K562 (cell line): ENCODE measurements at regions not wholly inside any gene's neighbourhood (a gene's known extent, or its start where the extent isn't known, plus 50 kb on each side); places are given as distances from the start of the nearest gene placed in this dataset.
A peak's percentile ranks its signal among the peaks of the same experiment; 100 is the strongest.

Source experiments
- GABPB2 ChIP-seq: fragments of 250-450 bp; sonication (Bioruptor Pico); conservative IDR thresholded peaks from 2 replicates; pipeline ENCODE4 v1.5.1; 2021; ENCODE audit warnings: mild to moderate bottlenecking
- MCM2 ChIP-seq: fragments of 450-650 bp; IDR thresholded peaks from 2 replicates; pipeline ENCODE4 v1.6.1; 2017; ENCODE audit warnings: low read depth, mild to moderate bottlenecking
- RB1 ChIP-seq: fragments of 450-650 bp; IDR thresholded peaks from 2 replicates; pipeline ENCODE4 v1.6.1; 2017; ENCODE audit warnings: low read depth, mild to moderate bottlenecking
- SMAD4 ChIP-seq: fragments of 250-450 bp; sonication (Bioruptor Pico); conservative IDR thresholded peaks from 2 replicates; pipeline ENCODE4 v1.8.0; 2021; ENCODE audit warnings: inconsistent platforms, mild to moderate bottlenecking, moderate library complexity
- ZNF75A ChIP-seq: fragments of 450-650 bp; formaldehyde crosslinking; IDR thresholded peaks from 2 replicates; pipeline ENCODE4 v1.4.0; 2020; ENCODE audit warnings: mild to moderate bottlenecking
- ZNF785 ChIP-seq: fragments of 250-450 bp; sonication (Bioruptor Pico); IDR thresholded peaks from 2 replicates; pipeline ENCODE4 v1.4.0; 2020; ENCODE audit warnings: mild to moderate bottlenecking
- TF ChIP-seq, protein P1 (sequence below): fragments of 450-650 bp; IDR thresholded peaks from 2 replicates; pipeline ENCODE4 v1.6.1; 2016; ENCODE audit warnings: mild to moderate bottlenecking, moderate library complexity
- TF ChIP-seq, protein P2 (sequence below): sonication (generic); formaldehyde crosslinking; IDR thresholded peaks from 2 replicates; pipeline ENCODE4 v1.5.0; 2020; ENCODE audit warnings: missing genetic modification reagents
- TF ChIP-seq, protein P3 (sequence below): sonication (generic); formaldehyde crosslinking; IDR thresholded peaks from 2 replicates; pipeline ENCODE4 v1.8.0; 2023; ENCODE audit warnings: missing genetic modification reagents, mild to moderate bottlenecking, borderline replicate concordance

DNA sequence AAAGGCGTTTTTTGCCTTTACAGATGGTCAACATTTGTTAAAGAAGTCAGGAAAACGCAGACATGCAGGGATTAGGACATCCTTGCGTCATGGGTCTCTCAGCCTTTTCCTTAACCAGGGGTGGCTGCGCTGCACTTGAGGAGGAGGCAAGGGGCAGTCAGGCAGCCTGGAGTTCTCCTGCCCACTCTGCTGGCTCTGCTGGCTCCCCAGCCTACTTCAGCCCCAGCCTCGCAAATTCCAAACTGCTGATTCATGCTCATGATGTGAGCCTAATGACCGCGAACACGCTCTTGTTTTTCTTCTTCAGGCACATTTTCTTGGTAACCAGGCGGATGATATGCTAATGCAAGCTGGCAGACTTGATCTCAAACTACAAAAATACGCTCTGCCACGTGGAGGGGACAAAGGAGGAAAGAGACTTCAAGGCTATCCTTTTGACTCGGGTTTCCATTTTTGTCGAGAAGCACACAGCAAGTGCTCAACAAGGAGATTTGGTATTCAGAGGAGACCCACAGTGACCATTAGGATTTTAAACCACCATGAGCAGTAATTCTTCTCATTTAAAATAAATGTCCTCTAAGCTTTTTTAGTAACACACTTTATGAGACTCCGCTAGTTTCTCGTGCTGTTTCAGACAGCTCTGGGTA, 290.3 kb upstream of the STXBP5 start (continued):
- TF ChIP-seq, protein P1, sequence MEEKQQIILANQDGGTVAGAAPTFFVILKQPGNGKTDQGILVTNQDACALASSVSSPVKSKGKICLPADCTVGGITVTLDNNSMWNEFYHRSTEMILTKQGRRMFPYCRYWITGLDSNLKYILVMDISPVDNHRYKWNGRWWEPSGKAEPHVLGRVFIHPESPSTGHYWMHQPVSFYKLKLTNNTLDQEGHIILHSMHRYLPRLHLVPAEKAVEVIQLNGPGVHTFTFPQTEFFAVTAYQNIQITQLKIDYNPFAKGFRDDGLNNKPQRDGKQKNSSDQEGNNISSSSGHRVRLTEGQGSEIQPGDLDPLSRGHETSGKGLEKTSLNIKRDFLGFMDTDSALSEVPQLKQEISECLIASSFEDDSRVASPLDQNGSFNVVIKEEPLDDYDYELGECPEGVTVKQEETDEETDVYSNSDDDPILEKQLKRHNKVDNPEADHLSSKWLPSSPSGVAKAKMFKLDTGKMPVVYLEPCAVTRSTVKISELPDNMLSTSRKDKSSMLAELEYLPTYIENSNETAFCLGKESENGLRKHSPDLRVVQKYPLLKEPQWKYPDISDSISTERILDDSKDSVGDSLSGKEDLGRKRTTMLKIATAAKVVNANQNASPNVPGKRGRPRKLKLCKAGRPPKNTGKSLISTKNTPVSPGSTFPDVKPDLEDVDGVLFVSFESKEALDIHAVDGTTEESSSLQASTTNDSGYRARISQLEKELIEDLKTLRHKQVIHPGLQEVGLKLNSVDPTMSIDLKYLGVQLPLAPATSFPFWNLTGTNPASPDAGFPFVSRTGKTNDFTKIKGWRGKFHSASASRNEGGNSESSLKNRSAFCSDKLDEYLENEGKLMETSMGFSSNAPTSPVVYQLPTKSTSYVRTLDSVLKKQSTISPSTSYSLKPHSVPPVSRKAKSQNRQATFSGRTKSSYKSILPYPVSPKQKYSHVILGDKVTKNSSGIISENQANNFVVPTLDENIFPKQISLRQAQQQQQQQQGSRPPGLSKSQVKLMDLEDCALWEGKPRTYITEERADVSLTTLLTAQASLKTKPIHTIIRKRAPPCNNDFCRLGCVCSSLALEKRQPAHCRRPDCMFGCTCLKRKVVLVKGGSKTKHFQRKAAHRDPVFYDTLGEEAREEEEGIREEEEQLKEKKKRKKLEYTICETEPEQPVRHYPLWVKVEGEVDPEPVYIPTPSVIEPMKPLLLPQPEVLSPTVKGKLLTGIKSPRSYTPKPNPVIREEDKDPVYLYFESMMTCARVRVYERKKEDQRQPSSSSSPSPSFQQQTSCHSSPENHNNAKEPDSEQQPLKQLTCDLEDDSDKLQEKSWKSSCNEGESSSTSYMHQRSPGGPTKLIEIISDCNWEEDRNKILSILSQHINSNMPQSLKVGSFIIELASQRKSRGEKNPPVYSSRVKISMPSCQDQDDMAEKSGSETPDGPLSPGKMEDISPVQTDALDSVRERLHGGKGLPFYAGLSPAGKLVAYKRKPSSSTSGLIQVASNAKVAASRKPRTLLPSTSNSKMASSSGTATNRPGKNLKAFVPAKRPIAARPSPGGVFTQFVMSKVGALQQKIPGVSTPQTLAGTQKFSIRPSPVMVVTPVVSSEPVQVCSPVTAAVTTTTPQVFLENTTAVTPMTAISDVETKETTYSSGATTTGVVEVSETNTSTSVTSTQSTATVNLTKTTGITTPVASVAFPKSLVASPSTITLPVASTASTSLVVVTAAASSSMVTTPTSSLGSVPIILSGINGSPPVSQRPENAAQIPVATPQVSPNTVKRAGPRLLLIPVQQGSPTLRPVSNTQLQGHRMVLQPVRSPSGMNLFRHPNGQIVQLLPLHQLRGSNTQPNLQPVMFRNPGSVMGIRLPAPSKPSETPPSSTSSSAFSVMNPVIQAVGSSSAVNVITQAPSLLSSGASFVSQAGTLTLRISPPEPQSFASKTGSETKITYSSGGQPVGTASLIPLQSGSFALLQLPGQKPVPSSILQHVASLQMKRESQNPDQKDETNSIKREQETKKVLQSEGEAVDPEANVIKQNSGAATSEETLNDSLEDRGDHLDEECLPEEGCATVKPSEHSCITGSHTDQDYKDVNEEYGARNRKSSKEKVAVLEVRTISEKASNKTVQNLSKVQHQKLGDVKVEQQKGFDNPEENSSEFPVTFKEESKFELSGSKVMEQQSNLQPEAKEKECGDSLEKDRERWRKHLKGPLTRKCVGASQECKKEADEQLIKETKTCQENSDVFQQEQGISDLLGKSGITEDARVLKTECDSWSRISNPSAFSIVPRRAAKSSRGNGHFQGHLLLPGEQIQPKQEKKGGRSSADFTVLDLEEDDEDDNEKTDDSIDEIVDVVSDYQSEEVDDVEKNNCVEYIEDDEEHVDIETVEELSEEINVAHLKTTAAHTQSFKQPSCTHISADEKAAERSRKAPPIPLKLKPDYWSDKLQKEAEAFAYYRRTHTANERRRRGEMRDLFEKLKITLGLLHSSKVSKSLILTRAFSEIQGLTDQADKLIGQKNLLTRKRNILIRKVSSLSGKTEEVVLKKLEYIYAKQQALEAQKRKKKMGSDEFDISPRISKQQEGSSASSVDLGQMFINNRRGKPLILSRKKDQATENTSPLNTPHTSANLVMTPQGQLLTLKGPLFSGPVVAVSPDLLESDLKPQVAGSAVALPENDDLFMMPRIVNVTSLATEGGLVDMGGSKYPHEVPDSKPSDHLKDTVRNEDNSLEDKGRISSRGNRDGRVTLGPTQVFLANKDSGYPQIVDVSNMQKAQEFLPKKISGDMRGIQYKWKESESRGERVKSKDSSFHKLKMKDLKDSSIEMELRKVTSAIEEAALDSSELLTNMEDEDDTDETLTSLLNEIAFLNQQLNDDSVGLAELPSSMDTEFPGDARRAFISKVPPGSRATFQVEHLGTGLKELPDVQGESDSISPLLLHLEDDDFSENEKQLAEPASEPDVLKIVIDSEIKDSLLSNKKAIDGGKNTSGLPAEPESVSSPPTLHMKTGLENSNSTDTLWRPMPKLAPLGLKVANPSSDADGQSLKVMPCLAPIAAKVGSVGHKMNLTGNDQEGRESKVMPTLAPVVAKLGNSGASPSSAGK = peak; percentile 94
- TF ChIP-seq ZNF75A (CRISPR knock-in tag) (no peak), RB1 (peak; percentile 27; the same call in 1 of the 2 replicates), MCM2 (no peak), SMAD4 (CRISPR knock-in tag) (peak; percentile 80), ZNF785 (CRISPR knock-in tag) (no peak), GABPB2 (CRISPR knock-in tag) (no peak)
- TF ChIP-seq, protein P2, sequence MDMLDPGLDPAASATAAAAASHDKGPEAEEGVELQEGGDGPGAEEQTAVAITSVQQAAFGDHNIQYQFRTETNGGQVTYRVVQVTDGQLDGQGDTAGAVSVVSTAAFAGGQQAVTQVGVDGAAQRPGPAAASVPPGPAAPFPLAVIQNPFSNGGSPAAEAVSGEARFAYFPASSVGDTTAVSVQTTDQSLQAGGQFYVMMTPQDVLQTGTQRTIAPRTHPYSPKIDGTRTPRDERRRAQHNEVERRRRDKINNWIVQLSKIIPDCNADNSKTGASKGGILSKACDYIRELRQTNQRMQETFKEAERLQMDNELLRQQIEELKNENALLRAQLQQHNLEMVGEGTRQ (CRISPR knock-in tag) = no peak
- TF ChIP-seq, protein P3, sequence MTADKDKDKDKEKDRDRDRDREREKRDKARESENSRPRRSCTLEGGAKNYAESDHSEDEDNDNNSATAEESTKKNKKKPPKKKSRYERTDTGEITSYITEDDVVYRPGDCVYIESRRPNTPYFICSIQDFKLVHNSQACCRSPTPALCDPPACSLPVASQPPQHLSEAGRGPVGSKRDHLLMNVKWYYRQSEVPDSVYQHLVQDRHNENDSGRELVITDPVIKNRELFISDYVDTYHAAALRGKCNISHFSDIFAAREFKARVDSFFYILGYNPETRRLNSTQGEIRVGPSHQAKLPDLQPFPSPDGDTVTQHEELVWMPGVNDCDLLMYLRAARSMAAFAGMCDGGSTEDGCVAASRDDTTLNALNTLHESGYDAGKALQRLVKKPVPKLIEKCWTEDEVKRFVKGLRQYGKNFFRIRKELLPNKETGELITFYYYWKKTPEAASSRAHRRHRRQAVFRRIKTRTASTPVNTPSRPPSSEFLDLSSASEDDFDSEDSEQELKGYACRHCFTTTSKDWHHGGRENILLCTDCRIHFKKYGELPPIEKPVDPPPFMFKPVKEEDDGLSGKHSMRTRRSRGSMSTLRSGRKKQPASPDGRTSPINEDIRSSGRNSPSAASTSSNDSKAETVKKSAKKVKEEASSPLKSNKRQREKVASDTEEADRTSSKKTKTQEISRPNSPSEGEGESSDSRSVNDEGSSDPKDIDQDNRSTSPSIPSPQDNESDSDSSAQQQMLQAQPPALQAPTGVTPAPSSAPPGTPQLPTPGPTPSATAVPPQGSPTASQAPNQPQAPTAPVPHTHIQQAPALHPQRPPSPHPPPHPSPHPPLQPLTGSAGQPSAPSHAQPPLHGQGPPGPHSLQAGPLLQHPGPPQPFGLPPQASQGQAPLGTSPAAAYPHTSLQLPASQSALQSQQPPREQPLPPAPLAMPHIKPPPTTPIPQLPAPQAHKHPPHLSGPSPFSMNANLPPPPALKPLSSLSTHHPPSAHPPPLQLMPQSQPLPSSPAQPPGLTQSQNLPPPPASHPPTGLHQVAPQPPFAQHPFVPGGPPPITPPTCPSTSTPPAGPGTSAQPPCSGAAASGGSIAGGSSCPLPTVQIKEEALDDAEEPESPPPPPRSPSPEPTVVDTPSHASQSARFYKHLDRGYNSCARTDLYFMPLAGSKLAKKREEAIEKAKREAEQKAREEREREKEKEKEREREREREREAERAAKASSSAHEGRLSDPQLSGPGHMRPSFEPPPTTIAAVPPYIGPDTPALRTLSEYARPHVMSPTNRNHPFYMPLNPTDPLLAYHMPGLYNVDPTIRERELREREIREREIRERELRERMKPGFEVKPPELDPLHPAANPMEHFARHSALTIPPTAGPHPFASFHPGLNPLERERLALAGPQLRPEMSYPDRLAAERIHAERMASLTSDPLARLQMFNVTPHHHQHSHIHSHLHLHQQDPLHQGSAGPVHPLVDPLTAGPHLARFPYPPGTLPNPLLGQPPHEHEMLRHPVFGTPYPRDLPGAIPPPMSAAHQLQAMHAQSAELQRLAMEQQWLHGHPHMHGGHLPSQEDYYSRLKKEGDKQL = no peak
